ENCODE measurements at regions not wholly inside any gene's neighbourhood (a gene's known extent, or its start where the extent isn't known, plus 50 kb on each side); places are given as distances from the start of the nearest gene placed in this dataset.
A peak's percentile ranks its signal among the peaks of the same experiment; 100 is the strongest.

DNA sequence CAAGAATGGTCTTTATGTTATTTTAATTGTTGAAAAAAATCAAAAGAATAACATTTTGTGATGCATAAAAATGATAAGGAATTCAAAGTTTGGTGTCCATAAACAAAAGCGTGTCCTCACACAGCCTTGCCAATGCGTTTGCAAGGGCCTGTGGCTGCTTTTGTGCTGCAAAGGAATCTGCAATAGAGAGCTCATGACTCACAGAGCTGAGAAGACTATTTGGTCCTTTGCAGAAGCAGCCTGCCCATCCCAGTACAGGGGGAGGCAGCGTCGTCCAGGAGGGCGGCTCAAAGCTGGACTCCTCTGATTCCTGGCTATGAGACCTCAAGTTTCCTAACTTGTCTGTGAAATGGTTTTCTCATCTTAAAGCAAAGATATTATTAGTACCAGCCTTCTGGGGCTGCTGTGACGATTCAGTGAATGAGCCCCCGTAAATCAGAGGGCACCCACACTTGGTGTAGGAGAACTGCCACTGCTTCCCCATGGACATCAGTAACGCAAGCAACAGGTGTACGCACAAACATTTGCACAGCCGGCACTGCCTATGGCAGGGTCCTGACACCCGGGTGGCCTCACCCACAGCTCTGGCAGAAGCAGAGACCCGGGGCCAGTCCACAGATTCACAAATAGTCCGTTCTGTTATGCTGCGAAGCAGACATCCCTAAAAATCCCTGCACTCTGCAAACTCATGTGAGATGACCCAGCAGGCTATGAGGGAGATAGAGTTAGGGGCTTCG lies 70.6 kb upstream of the ASAP2 start:
- DNase-seq: no peak

DNA sequence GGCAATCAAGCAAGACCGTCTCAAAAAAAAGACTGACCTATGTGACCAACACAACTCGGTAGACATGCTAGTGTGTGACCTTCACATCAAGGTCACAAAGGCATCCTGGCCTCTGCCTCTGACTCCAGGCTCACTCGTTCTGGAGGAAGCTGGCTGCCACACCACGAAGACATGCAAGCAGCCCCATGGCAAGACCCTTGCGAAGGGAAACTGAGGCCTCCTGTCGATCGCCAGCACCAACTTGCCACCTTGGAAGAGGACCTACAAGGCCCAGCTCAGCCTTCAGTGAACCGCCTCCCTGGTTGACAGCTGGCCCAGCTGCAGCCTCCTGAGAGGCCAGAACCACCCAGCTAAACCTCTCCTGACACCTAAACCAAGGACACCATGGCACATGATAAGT lies 79.3 kb upstream of the ASAP2 start:
- DNase-seq: no peak

DNA sequence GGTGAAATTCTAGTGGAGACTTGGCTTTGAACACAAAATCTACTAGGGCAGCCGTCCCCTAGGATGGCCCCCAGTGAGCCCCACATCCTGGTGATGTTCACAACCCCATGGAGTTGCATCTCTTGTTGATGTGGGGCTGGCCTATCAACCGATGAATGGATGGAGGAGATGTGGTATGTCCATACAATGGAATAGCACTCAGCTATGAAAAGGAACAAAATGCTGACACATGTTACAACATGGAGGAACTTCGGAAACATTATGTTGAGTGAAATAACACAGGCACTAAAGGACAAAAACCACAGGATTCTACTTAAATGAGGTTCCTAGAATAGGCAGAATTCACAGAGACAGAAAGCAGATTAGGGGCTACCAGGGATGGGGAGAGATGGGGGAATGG lies 80.1 kb upstream of the ASAP2 start:
- no peak for DNase-seq

DNA sequence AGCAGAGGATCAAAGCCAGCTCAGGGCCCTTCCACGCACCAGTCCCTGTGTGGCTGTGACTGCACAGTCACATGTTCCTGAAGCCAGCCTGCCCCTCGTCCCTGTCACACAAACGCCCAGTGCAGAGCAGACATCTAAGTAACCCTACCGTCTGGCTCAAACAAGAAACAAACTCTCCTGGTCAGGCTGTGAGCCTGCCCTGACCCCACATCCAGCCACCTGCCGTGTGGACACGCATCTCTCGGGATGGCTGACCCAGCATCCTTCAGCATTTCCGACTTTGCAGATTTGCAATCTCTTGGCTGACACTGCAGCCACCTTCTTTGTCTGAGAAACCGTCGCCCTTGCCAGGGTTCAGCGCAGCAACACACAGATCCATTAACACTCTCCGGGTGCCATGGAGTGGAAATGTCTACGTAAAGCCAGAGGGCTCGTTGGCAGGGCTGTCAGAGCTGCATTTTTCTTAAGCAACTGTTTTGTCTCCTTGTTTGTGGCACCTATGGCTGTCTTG lies 82.3 kb upstream of the ASAP2 start:
- DNase-seq: no peak

DNA sequence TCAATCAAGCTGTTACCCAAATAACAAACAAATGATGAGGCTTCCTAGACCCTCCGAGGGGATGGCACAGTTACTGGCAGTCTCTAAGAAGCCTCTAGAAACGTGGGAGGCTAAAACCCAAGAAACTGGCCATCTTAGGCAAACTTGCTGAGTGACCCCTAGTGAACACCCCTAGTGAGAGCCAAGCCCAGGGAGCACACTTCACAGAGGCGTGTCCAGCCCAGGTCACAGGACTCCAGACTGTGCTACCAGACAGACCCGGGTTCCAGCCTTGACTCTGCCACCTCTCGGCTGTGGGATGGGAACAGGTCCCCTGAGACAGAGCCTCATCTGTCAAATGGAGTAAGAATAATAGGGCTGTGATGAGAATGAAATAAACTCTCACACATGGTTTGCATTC lies 83.5 kb upstream of the ASAP2 start:
- DNase-seq: no peak

DNA sequence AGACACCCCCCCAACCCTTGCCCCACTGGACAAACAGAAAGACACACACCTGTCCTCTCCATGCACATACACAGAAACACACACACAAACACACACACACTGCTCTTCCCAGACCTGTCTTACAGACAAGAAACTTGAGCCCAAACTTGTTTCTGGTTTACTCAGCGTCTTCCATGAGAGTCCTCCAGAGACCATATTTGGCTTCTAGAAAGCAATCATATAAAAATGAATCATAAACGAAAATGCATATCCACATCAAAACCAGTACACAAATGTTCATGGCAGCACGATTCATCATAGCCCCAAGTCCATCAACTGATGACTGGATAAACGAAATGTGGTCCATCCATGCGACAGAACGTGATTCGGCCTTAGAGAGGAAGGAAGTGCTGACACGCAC lies 84.2 kb upstream of the ASAP2 start:
- DNase-seq: no peak

DNA sequence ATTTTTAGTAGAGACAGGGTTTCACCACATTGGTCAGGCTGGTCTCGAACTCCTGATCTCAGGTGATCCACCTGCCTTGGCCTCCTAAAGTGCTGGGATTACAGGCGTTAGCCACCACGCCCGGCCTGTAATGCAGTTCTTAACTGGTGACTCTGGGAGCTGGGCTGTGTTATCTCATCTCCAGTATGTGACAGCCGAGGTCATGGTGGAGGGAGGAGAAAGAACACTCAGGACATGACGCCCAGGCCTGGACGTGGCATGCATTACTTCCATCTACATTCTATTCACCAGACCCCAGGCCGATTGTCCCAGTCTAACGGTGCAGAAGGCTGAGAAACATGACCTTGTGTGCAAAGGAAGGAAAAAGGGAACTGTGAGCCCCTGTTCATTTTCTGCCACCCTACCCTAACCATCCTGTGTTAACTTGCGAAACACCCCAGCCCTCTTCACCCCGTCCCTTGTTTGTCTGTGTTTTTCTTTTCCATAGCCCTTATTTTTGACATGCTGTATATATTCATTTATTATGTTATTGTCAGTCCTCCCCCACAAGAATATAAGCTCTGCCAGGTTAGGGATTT lies 88.1 kb upstream of the ASAP2 start:
- no peak for DNase-seq

DNA sequence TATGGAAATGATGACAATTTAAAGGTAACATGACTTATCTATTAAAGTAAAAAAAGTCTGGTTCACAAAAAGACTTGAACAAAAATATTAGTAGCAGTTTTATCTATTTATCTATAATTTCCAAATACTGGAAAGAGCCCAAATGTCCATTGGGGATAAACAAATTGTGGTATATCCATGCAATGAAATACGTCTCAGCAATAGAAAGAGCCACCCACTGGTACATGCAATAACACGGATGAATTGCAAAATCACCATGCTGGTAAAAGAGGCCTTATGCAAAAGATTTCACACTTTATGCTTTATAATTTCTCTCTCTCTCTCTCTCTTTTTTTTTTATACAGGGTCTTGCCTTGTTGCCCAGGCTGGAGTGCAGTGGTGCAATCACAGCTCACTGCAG lies 91.4 kb upstream of the ASAP2 start:
- DNase-seq: no peak

DNA sequence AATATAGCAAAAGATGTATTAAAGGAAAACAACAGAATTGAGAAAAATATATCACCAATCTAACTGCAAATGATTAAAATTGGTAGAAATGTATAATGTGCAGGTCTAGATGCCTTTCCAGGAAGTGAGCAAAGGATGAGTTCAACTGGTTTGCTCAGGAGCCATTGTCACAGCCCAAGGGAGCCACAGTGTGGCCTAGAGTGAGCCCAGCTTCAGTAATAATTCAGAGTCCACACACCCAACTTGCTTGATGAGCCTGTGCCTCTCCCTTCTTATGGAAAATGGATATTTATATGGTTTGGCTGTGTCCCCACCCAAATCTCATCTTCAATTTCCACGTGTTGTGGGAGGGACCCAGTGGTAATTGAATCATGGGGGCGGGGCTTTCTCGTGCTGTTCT lies 92.2 kb upstream of the ASAP2 start:
- no peak for DNase-seq

DNA sequence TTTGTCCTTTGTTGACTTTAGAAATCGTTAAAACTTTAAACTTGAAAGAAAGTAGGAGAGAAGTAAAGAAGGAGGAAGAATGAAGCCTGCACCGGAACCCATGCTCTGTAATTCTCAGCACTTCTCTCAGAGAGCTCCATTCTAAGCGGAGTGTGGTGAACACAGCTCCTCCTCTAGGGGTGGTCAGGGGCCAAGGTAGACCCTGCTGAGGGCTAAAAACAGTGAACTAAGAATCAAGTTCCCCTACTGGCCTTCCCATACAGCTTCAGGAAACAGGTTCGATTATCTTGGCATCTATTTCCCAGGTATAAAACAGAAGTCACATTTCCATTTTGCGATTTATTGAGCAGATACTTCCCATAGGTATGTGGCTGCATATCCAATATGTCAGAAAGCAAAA lies 92.7 kb upstream of the ASAP2 start:
- DNase-seq: no peak

DNA sequence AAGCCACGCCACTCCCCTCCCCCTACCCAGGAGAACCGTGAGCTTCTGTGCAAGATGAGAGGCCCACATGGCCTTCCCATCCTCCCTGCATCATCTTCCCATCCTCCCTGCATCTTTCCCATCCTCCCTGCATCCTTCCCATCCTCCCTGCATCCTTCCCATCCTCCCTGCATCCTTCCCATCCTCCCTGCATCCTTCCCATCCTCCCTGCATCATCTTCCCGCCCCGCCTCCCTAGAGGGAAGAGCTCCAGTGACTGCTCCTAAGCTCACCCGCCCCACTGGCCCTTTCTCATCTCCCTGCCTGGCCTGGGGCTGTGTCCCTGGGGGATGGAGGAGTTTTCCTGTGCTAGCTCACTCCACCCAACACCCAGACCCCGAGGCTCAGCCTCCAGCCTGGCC lies 93.3 kb upstream of the ASAP2 start:
- DNase-seq: no peak

DNA sequence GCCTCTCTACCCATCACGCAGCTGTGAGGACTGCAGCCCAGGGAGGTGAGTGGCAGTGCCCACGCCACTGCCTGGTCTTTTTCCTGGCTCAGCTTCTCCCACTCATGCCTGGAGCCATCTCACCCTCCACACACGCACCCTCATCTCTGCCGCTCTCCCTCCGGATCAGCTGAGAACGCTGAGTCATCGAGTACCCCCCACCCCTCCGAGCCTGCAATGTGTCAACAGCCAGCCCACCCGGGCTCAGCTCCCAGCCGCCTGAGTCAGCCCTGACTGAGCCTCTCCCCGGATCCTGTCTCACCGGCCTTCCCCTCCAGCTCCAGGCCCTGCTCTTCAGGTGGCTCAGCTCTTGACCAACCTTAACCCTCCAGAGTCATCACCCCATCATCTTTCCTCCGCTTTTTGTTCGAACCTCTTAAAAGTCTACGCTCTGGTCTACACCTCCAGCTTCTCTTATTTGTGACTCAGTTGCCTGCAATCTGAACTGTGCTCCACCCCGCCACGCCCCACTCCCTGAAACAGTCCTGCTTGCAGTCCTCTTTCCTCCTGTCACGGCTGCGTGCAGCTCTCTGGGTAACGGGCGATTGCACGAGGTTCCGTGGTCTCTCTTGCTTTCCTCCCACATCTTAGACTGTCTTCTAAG lies 94.4 kb upstream of the ASAP2 start:
- DNase-seq: peak; percentile 70

DNA sequence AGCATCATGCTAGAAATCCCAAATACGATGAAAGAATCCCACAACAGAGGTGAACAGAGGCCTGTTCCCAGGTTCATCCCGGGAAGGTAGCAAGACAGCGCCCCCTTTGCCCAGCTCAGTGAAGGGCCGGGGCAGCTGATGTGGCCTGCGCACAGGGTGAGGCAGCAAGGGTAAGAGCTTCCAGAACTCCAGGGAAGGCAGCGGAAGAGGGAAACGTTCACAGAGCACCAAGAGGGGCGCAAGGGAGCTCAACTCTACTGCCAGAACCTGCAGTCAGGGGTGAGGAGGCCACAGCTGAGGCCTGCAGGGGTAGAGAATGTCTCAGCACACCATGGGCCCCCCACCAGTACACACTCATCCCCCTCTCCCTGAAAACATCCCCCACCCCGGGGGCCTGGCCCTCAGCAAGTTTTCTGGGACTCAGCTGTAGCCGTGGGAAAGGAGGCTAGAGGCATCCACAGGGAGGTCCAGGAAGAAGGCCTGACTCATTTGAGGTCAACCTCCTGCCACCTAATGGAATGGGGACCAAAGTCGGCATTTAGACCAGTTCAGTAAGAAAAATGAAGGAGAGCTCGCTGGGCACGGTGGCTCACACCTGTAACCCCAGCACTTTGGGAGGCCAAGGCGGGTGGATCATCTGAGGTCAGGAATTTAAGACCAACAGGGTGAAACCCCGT lies 95.6 kb upstream of the ASAP2 start:
- no peak for DNase-seq

DNA sequence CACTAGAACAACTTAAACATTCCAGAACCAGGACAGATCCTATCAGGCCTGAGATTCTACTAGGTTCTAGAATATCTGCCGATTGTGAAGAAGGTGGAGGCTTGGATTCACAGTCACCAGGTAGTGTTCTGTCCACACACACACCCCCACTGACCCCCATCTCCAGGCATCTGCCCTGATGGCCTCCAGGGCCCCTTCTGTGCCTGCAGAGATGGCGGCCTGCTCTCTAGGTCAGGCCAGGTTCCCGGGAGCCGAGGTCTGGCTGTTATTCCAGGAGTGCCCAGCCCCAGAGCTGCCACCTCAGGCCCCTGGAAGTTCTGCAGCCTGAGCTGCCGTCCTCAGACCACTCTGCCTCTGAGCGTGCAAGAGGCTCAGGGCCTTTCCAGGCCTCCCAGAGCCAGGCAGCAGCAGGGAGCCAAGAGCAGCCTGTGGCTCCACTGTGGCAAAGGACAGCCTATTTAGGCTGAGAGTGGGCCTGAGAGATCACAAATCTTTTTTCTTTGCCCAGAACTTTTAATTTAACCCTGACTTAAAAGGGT lies 96.2 kb upstream of the ASAP2 start:
- DNase-seq: no peak

DNA sequence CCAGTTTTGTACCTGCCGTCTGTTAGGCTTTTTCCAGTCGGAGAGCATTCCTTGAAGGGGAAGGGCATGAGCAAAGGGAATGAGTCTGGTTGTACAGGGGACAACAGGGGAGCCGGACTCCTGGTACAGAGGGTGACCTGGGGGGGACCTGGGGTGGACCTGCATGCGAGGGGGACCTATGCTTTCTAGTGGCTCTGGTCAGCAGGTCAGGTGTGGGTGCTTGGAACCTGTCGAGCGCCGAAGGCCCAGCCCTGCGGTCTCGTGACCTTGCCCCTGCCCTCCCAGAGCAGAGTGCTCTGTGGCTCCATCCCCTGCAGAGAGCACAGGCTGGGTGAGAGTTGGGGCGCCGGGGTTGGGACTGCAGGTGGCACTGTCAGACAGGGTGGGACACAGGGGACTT lies 96.7 kb upstream of the ASAP2 start:
- no peak for DNase-seq

DNA sequence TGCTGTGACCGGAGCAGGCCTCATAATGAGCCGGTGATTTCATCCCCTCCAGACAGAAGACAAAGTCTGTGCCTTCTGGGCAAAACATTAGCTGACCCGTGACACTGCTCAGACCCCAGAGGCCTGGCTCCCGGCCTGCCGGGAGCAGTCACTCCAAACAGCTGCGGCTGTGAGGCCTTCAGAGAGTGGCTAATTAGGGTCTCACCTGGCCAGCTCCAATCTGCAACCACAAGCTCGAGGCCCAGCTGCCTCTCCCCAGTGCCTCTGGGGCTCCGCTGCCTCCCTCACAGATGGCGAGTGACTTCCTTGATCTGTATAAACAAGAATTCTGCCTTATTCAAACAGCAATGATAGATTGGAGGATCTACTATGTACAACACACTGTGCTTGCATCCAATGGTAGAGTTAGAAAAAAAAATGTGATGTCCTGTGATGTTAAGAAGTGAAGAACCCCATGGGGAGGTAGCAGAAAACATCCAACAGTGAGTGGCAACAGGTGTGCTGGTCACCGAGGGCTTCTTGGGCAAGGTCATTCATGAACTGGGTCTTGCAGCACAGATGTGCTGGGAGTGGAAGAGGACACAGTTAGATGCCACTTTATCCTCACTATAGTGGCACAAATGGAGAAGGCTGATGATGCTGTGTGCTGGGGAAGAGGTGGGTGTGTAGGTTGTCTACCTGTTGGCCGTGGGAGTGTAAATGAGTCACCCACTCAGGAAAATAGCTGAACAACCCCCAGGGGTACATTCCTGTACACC lies 98.2 kb upstream of the ASAP2 start:
- no peak for DNase-seq

DNA sequence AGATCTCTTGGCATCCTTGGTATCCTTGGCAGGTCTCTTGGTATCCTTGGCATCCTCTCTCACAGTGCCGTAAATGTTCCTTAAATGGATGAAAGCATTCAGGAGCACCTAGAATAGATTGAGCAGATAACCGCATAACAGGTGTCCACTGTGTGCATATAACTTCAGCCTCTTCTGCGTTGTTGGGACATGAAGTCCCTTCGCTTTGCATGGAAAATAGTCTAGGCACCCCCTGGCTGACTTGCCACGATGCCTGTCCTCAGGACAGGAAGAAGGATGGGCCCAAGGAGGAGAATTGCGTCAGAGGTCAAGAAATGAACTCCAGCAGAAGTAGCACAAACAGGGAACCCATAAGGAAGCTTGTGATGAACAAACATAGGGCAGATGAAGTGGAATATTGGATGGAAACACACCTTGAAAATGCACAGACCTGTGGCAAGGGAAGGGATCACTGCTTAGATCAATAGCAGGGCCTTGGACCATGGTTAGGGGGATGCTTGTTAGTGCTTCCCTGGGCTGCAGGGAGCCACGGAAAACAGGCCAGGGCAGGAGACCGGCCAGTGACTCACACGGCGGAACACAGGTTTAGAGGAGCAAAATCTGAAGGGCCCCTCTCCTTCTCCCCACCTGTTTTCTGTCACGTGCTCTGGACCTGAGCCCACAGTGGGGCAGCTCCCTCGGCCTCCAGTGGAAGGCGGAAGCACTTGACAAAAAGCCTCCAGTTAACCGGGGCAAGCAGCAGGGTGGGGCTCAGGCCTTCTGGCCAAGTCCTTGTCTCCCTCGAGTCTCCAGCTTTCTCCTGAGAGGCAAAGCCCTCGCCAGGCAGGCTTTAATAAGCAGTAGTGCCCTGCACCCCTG lies 99.2 kb upstream of the ASAP2 start:
- no peak for DNase-seq

DNA sequence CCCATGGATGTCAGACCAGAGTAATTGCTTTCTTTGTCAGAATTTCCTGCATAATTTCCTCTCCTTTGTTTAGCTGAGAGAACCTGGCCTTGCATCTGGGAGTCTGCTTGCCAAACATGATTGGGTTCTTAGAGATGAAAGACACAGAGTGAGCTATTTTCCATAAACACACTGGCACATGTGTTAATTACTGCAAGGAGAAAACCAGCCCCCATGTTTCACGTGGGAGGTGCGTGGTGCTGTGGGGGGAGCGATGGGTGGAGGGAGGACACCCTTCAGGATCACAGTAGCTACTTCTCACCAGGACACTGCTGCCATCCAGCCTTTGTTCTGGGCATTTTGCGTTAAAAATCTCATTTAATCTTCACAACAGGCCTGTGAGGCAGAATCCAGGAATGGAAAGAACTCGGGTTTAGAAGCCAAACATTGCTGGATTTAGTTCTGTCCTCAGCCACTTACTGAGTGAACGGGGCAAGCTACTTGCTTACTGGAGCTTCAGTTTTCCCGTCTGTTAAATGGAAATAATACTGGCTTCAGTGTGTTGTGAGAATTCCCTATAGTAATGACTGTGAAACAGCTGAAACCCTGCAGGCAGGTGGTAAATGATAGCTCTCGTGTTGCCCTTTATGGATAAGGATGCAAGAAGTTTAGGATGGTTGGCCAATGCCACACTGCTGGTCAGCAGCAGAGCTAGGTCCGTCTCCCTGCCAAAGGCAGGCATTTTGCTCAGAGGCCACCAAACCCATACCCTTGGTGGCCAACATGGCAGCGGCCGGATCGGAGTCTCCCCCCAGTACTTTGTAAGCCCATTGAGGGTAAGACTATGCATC lies 100.1 kb upstream of the ASAP2 start:
- DNase-seq: no peak

DNA sequence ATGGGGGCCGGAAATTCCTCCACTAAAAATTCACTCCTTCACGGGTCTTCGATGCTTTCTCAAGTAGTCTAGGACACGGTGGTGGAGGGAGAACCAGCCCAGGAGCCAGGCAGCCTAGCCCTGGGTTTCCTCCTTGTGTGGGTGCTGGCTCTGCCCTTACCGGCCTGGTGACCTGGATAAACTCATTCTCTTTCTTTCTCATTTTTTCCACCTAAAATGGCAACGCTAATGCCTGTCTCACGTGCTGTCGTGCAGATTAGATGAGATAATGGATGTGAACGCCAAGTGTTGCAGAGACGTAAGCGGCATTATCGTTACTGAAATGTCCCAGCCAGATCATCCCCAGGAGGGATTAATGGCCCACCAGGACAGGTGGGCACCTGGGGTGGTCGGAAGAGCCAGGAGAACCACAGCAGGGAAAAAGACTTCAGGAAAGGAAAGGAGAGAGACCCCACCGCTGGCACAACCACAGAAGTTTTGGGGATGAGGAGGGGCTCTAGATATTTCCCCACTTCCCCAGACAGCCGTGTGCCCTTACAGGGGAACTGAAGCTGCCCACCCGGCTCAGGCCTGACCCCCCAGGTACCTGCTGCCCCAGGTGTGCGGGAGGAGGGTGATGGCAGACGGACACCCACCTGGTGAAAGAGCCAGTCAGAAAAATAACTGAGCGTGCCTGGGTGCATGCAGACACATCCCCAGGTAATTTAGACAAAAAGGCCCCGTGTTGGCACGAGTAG lies 100.8 kb upstream of the ASAP2 start:
- DNase-seq: no peak

DNA sequence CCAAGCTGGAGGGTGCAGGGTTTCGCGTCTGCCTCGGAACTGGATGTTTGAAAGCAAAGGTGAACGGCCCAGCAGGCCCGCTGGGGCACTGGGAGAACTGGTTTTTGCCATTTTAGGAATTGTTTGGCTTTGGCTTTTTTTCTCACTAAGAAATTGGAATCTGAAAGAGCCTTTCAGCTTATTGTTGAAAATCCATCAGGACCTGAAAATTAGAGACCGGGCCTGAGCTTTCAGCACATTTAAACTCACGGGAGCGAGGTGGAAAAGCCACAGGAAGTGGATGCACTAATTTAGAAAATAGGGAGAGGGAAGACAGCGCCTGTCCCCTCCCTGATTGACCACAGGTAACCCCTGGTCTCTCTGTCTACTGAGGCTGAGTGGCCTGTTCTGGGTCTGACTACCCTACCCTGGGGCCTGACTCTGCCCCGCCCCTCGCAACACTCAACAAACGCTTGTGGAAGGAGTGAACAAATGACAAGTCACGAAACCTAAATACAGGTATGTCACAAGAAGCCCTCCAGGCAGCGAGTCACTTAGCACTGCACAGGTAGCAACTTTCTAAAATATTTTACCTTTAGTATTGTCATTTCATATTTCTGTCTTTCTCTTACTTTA lies 100.3 kb upstream of the MBOAT2 start:
- DNase-seq: no peak
